T follicular helper cell (primary cell): ENCODE measurements at regions not wholly inside any gene's neighbourhood (a gene's known extent, or its start where the extent isn't known, plus 50 kb on each side); places are given as distances from the start of the nearest gene placed in this dataset.
A peak's percentile ranks its signal among the peaks of the same experiment; 100 is the strongest.

ENCODE experiments used
- DNase-seq: peaks from one replicate; pipeline ENCODE4 v3.0.0-alpha.2; 2020; ENCODE audit warnings: low read depth

DNA sequence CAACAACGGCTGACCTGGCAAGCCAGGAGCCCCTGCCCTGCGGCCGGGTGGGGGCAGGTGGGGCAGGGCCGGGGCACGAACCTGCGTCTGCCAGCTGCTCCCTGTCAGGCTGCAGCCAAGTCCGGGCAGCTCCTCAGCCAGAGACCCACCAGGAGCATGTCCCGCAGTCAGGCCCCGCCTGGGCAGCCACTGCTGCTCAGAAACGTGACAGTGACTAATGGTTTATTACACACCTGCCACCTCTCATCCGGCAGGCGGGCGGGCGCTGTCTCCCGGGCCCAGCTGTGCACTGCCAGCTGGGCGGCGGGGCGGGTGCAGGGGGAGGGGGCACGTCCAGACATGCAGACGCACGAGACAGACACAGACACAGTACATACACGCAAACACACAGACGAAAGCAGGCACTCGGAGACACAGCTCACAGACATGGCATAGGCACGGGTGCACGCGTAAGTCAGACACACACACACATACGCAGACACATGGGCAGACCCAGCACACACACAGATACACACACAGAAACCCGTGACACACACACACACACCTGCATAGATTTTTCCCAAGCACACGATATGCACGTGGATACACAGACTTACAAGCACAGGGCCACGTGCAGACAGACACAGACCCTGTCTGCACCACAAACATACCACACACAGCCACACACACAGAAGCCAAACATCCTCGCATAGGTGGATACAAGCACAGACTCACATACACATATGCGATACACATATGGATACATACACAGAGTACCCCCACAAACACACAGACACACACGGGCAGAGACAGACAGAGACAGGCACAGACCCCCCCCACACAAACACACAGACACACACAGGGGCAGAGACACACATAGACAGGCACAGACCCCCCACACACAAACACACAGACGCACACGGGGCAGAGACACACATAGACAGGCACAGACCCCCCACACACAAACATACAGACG, 248.3 kb upstream of the CIBAR2 start:
- DNase-seq: no peak

DNA sequence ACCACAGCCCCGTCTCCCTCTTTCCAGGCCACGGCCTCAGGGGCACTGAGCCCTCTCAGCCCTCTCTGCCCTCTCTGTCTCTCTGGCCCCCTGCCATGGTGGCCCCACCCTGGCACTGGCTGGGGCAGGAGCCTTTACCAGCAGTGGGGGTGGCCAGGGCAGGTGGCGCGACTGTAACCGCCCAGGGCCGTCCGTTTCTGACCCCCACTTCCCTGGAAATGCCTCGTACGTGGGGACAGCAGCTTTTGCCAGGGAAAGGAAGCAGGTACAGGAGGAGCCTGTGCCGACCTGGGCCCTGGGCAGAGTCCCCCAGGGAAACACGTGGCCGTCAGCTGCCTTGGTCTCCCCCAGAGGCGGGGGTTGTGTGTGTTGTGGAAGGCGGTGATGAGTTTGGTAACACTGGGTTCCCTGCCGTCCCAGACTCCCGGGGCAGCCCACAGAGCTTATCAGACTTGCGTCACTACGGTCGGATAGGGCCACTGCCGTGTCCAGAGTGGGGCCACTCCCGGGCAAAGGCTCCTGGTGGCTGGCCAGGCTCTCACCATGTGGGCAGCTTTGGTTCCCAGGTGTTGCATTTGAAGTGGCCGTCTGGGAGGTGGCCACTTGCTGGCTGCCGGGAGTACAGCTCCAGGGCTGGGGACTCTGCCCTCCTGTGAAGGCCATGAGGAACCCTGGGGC, 249.3 kb upstream of the CIBAR2 start:
- DNase-seq: no peak

DNA sequence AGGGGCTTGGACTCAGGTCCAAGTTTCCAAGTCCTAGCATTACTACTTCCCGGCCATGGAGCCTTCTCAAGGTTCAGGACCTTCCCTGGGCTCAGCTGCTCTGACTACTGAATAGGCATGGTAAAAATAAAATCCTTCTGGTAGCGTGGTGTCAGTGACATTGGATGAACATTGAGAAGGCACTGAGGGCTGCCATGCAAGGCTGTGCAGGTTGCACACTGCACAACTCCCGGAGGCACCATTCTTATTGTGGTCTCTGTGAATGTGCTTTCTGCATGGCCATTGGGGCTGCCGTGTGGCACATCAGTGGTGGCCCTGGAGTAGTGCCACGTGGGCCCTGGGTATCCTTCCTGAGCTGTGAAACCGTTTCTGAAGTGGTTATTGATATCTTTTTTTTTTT, 250.2 kb upstream of the CIBAR2 start:
- DNase-seq: no peak

DNA sequence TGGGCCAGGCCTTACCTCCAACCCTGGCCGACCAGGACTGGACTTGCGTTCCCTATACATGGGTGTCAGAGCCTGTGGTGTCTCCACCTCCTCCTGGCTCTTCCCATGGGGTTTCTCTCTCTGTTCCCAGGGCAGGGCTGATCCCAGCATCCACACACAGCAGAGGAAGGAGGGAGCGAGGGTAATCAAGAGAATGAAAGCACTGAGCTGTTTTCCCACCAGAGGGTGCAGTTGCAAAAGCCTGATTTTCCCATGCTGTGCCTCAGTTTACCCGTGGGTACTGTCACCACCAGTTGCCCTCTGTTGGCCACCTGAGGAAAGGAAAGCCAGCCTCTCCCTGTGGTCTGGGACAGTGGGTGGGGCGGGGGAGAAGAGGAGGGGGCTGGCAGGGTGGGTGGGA, 249.7 kb upstream of the GSE1 start:
- no peak for DNase-seq

DNA sequence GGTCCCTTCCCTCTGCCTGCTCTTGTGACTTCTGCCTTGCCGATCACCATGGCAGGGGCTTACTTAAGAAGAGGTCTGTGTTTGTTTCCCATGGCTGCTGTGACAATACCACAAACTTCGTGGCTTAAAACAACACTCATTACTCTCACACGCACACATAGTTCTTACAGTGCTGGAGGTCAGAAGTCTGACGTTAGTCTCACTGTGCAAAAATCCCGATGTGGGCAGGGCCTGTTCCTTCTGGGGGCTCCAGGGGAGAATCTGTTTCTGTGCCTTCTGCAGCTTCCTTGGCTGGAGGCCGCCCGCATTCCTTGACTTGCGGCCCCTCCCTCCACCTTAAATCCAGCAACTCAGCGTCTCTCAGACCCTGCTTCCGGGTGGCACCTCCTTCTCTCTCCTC, 249.2 kb upstream of the GSE1 start:
- DNase-seq: no peak

DNA sequence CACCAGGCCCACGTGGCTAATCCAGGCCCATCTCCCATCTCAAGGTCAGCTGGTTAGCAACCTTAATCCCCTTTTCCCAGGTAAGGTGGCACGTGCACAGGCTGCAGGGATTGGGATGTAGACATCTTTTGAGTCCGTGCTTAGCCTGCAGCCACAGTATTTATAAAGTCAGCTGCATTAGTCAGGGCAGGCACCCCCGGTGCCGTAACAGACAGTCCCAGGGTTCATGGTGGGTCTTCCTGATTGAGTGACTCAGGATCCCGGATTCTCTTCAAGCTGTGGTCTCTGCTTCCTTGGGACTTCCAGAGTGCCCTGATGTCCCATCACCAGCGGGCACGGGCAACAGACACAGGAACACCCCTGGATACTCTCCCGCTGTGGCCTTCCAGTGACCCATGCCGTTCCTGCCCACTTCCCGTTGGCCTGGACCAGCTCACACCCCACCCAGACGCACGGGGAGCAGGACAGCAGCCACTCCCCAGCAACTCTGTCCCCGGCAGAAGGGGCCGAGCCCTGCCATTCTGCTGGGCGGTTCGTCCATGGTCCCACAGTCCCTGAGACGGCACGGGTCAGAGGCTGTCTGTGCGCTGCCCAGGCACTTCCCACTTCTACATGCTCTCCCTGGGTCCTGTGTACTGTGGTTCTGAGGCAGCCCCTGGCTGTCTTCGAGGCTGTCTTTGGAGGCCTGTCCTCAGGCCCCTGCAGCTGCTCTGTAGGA, 248.6 kb upstream of the GSE1 start:
- DNase-seq: no peak

DNA sequence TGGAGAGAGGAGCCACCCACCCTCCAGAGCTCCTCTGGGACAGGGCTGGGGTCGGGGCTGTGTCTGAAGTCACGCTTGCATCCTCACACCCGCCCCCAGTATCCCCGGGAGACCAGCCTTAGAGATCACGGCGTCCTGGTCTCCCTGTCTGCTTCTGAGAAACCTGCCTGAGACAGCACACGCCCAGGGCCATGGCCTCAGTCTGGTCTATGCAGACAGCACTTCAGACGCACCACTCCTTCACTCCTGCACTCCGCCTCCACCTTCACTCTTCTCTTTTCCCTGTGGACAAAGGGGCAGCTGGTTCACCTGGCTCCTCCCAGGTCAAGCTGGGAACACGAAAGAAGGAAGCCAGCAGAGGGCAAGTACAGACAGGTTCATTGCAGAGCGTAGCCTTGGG, 248.0 kb upstream of the GSE1 start:
- no peak for DNase-seq

DNA sequence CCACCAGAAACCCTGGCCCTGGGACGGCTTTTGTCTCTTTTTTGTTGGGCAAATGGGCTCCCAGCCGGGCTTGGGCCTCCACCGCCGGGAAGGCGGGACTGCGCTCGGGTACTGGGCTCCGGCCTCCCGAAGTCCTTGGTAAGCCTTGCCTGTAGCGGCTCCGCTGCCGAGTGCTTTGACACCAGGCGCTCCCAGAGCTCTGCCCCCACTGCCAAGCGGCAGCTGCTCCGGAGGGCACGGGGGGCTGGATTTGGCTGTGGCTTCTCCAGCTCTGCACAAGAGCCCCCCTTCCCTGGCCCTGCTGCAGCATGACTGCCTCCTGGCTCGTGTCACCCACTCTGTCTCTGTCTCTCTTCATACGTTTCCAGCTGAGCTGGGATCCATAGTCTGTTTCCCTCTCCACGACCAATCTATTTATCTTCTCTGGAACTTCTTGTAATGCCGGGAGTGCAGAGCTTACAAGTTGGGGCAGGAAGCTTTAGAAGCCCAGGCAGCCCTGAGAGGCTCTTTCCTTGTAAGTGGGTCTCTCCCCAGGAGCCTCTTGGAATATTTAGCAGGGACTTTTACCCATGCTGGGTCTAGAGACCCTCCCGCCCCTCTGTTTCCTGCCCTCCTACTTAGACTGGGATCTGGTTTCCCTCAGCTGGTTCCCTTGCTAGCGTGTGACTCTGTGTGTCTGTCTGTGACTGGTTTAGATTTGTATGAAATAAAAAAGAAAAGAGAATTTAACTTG, 246.9 kb upstream of the GSE1 start:
- DNase-seq: no peak

DNA sequence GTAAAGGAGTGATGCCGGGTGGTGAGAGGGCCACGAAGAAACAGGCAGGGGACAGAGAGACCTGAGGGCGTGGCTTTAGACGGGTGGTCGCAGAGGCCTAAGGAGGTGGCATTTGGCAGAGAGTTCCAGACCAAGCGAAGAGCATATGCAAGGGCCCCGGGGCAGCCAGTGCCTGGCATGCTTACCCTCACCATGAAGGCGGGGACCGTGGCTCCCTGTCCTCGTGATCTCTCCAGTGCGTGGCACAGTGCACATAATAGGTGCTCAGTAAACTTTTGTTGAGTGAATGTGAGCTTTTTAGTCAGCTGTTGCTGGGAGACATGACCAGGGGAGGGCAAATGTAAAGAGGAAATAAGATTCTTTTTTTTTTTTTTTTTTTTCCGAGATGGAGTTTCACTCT, 245.6 kb upstream of the GSE1 start:
- DNase-seq: no peak

DNA sequence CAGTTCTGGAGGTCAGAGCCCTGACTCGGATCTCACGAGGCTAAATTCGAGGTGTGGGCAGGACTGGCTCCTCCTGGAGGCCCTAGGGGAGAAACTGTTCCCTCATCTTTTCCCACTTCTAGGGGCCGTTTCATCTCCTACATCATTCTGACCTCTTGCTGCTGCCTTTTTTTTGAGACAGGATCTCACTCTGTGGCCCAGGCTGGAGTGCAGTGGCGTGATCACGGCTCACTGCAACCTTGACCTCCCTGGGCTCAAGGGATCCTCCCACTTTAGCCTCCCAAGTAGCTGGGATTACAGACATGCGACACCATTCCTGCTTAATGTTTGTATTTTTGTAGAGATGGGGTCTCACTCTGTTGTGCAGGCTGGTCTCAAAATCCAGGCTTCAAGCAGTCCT, 244.1 kb upstream of the GSE1 start:
- DNase-seq: no peak

DNA sequence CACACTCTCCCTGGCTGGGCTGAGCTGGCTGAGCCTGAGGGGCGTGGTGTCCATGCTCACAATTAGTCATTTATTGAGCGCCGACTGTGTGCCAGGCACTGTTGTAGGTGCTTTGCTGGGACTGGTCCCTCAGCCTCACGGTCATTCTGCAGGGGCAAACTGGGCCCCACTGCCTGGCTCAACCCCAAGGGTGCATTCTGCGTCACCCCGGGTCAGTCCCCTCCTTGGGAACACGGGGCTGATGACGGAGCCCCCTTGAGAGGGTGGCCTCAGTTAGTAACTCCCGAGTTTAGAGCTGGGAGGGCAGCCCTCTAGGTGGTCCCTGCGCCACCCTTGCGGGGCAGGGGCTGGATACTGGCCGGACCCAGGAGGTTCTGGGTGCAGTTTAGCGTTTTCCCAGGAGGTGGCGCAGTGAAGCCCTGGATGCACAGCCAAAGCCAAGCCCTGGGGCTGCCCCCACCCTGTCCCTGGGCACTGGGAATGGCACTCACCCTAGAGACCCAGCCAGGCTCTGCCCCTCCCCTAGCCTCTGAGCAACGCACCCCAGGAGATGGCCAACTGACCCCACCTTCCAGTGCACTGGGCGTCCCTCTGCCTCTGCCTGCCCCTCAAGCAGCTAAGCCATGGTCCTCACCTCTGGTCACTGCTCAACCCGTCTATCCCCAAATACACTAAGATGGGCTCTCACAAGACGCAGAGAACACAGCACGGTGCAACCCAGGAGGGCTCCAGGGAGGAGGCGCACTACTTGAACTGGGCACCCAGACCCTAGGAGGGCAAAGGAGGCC, 243.2 kb upstream of the GSE1 start:
- DNase-seq: peak; percentile 29

DNA sequence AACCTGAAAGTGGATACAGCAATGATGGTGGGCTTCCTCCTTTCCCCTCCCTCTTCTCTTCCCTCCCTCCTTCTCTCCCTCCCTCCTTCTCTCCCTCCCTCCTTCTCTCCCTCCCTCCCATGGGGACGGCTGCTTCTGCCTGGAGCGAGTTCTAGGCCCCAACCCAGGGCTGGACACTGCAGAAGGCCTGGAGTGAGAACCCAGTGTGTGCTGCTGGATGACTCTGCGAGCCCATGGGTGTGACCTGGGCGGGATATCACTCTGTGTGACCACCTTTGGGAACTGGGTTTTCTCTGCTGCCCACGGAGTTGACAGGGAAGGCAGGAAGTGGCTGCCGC, 242.6 kb upstream of the GSE1 start:
- DNase-seq: no peak

DNA sequence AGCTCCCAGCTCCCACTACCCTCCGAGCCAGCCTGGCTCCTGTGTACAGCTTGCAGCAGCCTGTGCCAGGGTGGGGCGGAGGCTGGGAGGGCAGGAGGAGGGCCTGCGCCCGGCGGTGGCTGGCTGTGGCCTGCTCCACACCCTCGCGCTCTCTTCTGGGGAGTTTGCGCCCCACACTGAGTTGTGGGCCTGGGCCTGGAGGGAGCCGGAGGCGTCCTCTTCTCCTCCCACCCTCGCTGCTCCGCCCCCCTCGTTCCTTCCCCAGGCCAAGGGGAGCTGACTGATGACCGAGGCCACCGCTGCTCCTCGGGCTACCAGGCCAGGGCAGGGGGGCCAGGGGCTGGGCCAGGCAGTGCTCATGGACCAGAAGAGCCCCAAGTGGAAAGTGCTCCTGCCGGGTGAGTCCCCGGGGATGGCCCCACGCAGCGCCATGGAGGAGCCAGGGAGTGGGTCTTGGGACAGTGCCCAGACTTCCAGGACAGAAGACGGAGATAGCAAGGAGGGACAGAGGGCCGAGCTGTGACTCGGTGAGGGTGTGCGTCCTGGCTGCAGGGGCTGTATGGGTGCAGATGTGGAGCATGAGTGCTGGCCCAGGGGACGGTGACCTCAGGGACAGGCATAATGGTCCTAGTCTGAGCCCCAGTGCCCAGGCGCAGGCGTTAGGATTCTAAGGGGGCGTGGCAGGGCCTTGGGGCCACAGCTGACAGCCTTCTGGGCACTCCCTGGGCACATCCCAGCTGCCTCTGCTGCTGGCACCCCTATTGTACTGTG, 242.1 kb upstream of the GSE1 start:
- DNase-seq: no peak

DNA sequence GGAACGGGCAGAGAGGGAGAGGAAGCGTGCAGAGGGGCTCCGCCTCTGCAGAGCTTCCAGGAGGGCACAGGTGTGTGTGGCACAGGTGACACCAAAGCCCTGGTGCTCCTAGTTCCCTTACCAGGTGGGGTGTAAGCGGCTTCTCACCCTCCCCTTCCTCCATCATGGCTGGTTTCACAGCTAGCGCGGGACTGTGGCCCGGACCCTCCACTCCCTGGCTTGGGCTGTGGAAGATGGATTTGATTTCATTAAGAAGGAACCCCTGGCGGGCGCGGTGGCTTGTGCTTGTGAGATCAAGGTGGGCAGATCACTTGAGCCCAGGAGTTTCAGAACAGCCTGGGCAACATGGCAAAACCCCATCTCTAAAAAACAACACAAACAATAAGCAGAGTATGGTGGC, 241.2 kb upstream of the GSE1 start:
- no peak for DNase-seq

DNA sequence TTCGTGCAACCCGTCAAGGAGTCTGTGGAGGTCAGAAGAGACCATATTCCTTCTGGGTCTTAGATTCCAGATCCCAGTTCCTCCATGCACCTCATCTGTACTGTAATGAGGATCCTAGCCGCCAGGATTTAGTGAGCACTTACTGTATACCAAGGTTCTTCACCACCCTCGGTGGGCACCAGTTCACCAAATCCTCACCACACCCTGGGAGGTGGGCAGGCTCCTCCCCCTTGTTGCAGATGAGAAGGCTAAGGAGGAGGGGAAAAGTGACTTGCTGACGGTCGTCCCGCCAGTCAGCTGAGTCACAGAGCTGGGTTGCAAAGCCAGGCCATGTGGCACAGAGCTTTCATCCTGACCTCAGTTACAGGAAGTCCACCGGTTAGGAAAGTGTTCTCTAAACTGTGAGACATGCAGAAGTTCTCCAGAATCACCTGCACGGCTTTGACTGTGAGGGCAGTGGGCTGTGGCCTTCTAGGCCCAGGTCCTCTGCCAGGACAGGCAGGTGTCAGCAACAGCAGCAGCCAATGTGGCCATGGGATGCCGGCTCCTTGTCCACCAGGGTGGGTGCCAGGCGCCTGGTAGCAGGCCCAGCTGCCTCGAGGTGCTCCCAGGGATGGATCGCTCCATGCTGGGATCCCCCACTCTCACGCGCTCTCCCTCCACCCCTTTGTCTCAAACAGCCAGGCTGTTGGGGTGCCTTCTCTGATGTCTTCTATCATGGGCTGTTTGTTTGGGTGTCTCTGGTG, 240.3 kb upstream of the GSE1 start:
- no peak for DNase-seq

DNA sequence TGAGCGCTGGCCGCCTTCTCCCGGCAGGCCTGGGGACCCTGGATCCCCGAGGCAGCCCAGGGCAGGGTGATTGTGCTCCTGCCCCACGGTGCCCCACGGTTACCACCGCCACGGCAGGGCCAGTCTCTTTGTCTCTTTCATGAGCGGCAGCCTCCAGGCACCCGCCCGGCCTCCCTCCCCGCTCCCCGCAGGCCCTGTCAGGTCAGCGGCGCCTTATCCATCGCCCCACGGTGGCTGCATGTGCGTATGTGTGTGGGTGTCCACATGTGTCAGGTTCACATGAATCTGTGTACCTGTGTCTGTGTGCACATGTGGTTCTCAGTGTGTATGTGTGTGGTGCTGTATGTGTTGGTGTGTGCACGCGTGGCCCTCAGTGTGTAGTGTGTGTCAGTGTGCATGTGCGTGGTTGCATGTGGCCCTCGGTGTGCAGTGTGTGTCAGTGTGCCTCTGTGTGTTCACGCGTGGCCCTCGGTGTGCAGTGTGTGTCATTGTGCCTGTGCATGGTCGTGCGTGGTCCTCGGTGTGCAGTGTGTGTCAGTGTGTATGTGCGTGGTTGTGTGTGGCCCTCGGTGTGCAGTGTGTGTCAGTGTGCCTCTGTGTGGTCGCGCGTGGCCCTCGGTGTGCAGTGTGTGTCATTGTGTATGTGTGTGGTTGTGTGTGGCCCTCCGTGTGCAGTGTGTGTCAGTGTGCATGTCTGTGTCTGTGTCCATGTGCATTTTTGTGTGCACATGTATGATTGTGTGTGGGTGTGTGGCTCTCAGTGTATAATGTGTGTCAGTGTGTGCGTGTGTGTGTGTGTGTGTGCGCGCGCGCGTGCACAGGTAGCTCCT, 239.2 kb upstream of the GSE1 start:
- no peak for DNase-seq

DNA sequence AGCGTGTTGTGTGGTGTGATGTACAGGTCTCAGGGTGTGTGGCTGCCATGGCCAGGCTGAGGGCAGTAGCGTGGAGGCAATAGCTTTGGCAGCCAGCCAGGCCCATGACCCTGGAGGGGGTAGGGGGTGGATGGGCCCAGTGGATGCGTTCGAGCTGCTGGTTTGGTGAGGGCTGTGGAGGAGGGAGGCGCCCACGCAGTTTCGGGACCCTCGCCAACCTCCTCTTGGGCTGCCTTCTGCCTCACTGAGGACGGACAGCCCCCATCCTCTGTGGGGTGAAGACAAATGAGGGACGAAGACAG, 238.6 kb upstream of the GSE1 start:
- no peak for DNase-seq

DNA sequence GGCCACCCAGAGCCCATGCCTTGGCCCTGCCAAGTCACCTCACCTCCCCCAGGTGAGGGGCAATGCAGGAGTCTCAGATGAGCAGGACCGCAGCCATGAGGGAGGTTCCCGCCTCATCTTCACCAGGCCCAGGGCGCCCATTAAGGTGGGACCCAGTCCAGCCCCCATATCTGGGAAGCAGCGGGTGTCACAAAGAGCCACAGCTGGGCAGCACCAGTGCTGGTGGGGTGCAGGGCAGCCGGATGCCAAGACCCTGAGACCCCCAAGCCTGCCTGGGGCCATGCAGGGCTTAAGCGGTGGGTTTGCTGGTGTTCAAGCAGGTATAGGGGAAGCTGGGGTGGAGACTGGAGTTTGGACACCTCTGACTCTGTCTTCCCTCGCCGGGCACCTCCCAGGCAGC, 237.8 kb upstream of the GSE1 start:
- no peak for DNase-seq
